CD4-positive, alpha-beta T cell treated with Interleukin-10 for 1 hour (primary cell): ENCODE measurements at regions not wholly inside any gene's neighbourhood (a gene's known extent, or its start where the extent isn't known, plus 50 kb on each side); places are given as distances from the start of the nearest gene placed in this dataset.
A peak's percentile ranks its signal among the peaks of the same experiment; 100 is the strongest.
"Not testable (repeated sequence)": the region's sequence is repeated elsewhere in the genome, so short reads cannot be mapped to it uniquely, and the experiment has no call there.

Experiments
- DNase-seq: peaks from one replicate; pipeline ENCODE4 v3.0.0-alpha.2; 2020

GRCh38 chr1:817071-817599, 106.6 kb upstream of the SAMD11 start:
- DNase-seq, result not testable (repeated sequence)

GRCh38 chr1:817658-818617, 105.8 kb upstream of the SAMD11 start:
- not testable (repeated sequence) for DNase-seq

GRCh38 chr1:818618-819291, 105.0 kb upstream of the SAMD11 start:
- no peak for DNase-seq

GRCh38 chr1:820962-821361, 102.8 kb upstream of the SAMD11 start:
- no peak for DNase-seq

GRCh38 chr1:826808-827207, 96.9 kb upstream of the SAMD11 start:
- not testable (repeated sequence) for DNase-seq

- DNase-seq, result peak; percentile 96
These were observed 96.3 kb upstream of the SAMD11 start for GRCh38 chr1:827211-828063.

GRCh38 chr1:829324-829723, 94.4 kb upstream of the SAMD11 start:
- DNase-seq, result not testable (repeated sequence)

- DNase-seq, result not testable (repeated sequence)
These were observed 93.8 kb upstream of the SAMD11 start for GRCh38 chr1:829932-830331.

GRCh38 chr1:830750-831149, 93.0 kb upstream of the SAMD11 start:
- not testable (repeated sequence) for DNase-seq

GRCh38 chr1:831522-831921, 92.2 kb upstream of the SAMD11 start:
- no peak for DNase-seq

GRCh38 chr1:832136-832535, 91.6 kb upstream of the SAMD11 start:
- no peak for DNase-seq

- not testable (repeated sequence) for DNase-seq
These were observed 90.5 kb upstream of the SAMD11 start for GRCh38 chr1:833226-833625.

- DNase-seq, result not testable (repeated sequence)
These were observed 88.2 kb upstream of the SAMD11 start for GRCh38 chr1:835509-835908.

GRCh38 chr1:837601-838000, 86.1 kb upstream of the SAMD11 start:
- DNase-seq, result not testable (repeated sequence)

- DNase-seq, result not testable (repeated sequence)
These were observed 85.4 kb upstream of the SAMD11 start for GRCh38 chr1:838291-838690.

- not testable (repeated sequence) for DNase-seq
These were observed 83.1 kb upstream of the SAMD11 start for GRCh38 chr1:840592-840991.

GRCh38 chr1:841671-842425, 81.9 kb upstream of the SAMD11 start:
- peak; percentile 30 for DNase-seq

- not testable (repeated sequence) for DNase-seq
These were observed 80.9 kb upstream of the SAMD11 start for GRCh38 chr1:842799-843198.

- not testable (repeated sequence) for DNase-seq
These were observed 79.8 kb upstream of the SAMD11 start for GRCh38 chr1:843946-844345.

GRCh38 chr1:844472-845026, 79.2 kb upstream of the SAMD11 start:
- DNase-seq, result peak; percentile 37

GRCh38 chr1:845641-846040, 78.1 kb upstream of the SAMD11 start:
- DNase-seq, result not testable (repeated sequence)
